RPMI8226 (cell line): ENCODE measurements at regions not wholly inside any gene's neighbourhood (a gene's known extent, or its start where the extent isn't known, plus 50 kb on each side); places are given as distances from the start of the nearest gene placed in this dataset.

Source experiments
- DNase-seq: peaks from one replicate; pipeline ENCODE4 v3.0.0-alpha.2; 2015

- DNase-seq = no peak
These were observed 244.3 kb downstream of the BRD1 start for GRCh38 chr22:49583341-49583740.

- DNase-seq = no peak
These were observed 245.0 kb downstream of the BRD1 start for GRCh38 chr22:49582678-49583077.

GRCh38 chr22:49582181-49582580 is 245.5 kb downstream of the BRD1 start:
- DNase-seq = no peak

- DNase-seq = no peak
These were observed 247.6 kb downstream of the BRD1 start for GRCh38 chr22:49580024-49580423.

GRCh38 chr22:49577168-49578060 is 250.3 kb downstream of the BRD1 start:
- DNase-seq = no peak

GRCh38 chr22:49576241-49577141 is 251.2 kb downstream of the BRD1 start:
- DNase-seq = no peak

- no peak for DNase-seq
These were observed 252.0 kb downstream of the BRD1 start for GRCh38 chr22:49575703-49576081.

- DNase-seq = no peak
These were observed 252.6 kb downstream of the BRD1 start for GRCh38 chr22:49574881-49575702.

- DNase-seq = no peak
These were observed 253.3 kb downstream of the BRD1 start for GRCh38 chr22:49574205-49574880.

GRCh38 chr22:49573109-49573765 is 254.4 kb downstream of the BRD1 start:
- no peak for DNase-seq

GRCh38 chr22:49571326-49571725 is 256.3 kb downstream of the BRD1 start:
- DNase-seq = no peak

GRCh38 chr22:49570032-49570848 is 257.4 kb downstream of the BRD1 start:
- no peak for DNase-seq

- no peak for DNase-seq
These were observed 258.2 kb downstream of the BRD1 start for GRCh38 chr22:49569286-49570031.

- no peak for DNase-seq
These were observed 258.9 kb downstream of the BRD1 start for GRCh38 chr22:49568751-49569285.

GRCh38 chr22:49567899-49568750 is 259.5 kb downstream of the BRD1 start:
- no peak for DNase-seq

GRCh38 chr22:49566693-49567092 is 261.0 kb downstream of the BRD1 start:
- no peak for DNase-seq

GRCh38 chr22:49566141-49566541 is 261.5 kb downstream of the BRD1 start:
- no peak for DNase-seq

GRCh38 chr22:49565516-49565855 is 262.2 kb downstream of the BRD1 start:
- DNase-seq = no peak
